NCI-H2196 treated with DMSO at 0.1 percent for 48 hours (cell line): ENCODE measurements at regions not wholly inside any gene's neighbourhood (a gene's known extent, or its start where the extent isn't known, plus 50 kb on each side); places are given as distances from the start of the nearest gene placed in this dataset.

Experiments
- DNase-seq: peaks from one replicate; lab custom pipeline; 2025; ENCODE audit not compliant: unreplicated experiment; lab: John Stamatoyannopoulos, UW

- no peak for DNase-seq
Measured at GRCh38 chr6:147755999-147756398, 247.5 kb downstream of the SAMD5 start.

DNA sequence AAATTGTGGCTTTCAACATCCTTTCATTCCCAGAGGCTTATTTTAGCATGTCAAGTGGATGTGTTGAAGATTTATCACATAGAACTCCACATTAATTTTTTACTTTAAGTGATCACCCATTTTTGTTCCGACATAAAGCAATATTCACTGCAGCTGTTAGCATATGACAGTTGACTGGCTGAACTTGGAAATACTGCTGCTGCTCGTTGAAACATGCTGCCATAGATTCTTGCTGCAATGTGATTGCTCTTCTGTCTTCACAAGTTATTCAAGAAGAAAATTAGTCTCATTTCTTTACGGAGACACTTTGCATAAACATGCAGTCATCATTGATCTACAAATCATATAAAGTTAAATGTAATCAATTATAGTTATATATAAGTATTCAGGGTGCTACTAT, 248.4 kb downstream of the SAMD5 start:
- DNase-seq = no peak

- no peak for DNase-seq
Measured at GRCh38 chr6:147757291-147757690, 248.8 kb downstream of the SAMD5 start.

GRCh38 chr6:147758303-147758702, 249.8 kb downstream of the SAMD5 start:
- DNase-seq = no peak

- DNase-seq = no peak
Measured at GRCh38 chr6:147759093-147759492, 250.6 kb downstream of the SAMD5 start.

GRCh38 chr6:147759536-147759935, 251.0 kb downstream of the SAMD5 start:
- DNase-seq = no peak

GRCh38 chr6:147765541-147765940, 257.1 kb downstream of the SAMD5 start:
- no peak for DNase-seq

GRCh38 chr6:147768969-147769368, 260.5 kb downstream of the SAMD5 start:
- DNase-seq = no peak

DNA sequence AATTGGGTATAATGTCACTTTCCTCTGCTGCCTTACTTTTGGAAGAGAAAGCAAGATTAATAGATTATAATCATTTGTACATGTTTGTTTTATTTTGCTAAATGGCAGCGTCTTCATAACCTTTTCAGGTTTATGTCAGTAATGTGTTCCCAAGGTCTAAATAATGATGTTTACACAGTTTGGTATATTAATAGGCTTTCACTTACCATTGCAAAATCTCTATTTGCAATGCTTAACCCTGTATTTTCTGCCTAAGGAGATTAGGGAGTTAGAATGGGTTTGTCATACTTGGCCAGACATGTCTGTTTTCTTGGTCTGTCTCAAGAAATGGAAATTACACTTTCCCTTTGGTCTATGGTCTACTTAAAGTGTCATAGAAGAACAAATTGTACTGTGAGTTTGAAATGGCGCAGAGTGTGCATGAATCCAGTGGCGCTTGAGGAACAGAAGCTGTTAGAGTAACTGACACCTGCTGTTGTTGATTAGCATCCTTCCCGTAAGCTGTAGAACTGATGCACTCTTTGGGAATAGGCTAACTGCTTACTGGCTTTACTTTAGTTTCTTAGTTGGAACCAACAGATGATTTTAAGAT, 261.1 kb downstream of the SAMD5 start:
- DNase-seq = no peak

DNA sequence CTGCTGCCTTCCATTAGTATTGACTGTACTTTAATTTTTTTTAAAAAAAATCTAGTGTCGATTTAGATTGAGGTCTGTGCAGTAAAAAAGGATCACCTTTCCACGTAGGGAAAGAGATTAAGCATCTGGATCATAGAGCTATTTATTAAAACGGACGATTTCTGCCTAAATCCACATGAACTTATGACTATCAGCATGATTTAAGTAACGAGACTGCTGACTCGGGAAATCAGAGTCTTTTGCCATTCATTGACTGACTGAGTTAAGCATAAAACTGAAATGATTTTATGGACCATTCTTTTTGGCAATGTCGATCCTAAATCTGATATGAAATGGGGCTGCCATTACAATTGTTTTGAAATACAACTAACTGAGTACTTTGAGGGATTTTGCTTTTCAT, 261.7 kb downstream of the SAMD5 start:
- no peak for DNase-seq

DNA sequence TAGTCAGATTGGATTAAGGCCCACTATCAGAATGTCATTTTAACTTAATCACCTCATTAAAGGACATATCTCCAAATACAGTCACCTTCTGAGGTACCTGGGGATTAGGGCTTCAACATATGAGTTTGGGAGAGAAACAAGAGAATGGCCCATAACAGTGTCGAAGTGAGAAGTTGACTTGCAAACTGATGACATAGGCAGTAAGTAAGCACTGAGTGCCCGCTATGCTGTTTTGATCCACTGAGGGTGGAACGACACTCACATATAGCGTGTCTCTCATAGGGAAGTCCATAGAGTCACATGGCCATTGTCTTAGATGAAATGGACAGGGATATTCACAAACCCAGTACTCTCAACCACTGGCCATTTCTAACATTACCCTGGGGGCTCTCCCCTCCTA, 264.2 kb downstream of the SAMD5 start:
- no peak for DNase-seq

DNA sequence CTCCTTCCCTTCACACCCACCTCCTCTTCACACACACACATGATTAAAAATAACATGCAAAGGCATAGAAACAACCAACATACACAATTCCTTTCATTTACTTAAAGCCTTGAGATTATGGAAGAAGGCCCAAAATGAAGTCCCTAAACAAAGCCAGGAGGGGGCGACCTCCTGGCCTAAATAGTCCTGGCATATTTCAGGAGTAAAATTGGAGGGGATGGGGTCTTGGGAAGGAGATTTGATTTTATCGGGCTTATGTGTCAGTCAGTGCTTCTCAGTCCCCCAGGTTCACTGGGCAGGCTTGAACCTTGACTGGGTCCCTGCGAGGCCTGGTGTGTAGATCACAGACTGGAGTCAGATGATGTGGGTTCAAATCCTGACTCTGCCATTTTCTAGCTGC, 266.4 kb downstream of the SAMD5 start:
- no peak for DNase-seq

GRCh38 chr6:147776631-147777213, 268.2 kb downstream of the SAMD5 start:
- no peak for DNase-seq

- no peak for DNase-seq
Measured at GRCh38 chr6:147779624-147780023, 271.1 kb downstream of the SAMD5 start.

- DNase-seq = no peak
Measured at GRCh38 chr6:147782302-147782701, 273.8 kb downstream of the SAMD5 start.

DNA sequence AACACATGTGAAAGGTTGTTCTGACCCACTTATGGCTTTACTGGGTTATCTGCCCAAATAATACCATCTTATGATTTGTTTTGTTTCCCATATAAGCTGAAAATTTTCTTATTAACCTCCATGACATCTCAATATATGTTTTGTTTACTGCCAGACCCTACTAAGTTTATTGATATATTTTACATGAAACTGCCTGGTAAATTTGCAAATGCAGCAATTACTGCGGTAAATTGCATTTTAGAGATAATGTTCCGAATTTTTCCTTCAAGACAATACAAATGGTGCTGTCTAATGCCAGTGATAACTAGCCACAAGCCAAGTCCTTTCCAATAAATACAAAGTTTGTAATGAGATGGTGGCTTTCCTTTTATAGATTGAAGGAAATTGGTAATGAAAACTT, 275.9 kb downstream of the SAMD5 start:
- DNase-seq = no peak

GRCh38 chr6:147787417-147787816, 278.9 kb downstream of the SAMD5 start:
- DNase-seq = no peak

- DNase-seq = no peak
Measured at GRCh38 chr6:147789430-147789947, 281.0 kb downstream of the SAMD5 start.

DNA sequence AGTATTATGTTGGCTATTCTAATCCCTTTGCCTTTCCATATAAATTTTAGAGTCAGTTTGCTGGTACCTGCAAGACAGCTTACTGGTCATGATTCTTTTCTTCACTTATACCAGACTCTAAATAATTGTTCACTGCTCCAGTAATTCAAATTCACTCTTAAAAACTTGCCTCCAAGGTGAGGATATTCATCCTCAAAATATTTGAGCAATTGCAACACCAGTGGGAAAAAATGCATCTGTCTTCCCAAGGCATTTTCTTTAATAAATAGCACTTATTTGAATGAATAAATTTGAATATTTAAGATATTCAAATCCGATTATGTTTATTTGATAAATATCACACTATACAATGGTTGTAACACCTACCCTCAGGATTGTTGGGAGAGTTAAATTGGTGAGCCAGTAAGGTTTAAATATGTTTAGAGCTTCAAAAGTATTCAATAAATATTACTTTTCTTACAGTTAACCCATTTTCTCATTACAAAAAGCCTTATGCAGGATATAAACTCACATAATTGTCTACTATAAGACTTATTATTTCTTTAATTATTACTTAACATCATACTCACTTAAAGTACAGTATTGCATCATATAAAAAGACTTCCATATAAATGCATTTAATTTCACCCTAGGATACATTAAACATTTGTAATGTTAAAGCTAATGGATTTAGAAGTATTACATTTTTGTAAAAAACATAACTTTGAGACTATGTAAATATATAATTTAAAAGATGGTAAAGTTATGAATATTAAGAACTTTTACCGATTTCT, 285.6 kb downstream of the SAMD5 start:
- DNase-seq = no peak

GRCh38 chr6:147802459-147802858, 294.0 kb downstream of the SAMD5 start:
- DNase-seq = no peak

GRCh38 chr6:147805155-147805554, 296.7 kb downstream of the SAMD5 start:
- no peak for DNase-seq

GRCh38 chr6:147806697-147807096, 298.2 kb downstream of the SAMD5 start:
- DNase-seq = no peak
